HG03457 (cell line): ENCODE measurements at regions not wholly inside any gene's neighbourhood (a gene's known extent, or its start where the extent isn't known, plus 50 kb on each side); places are given as distances from the start of the nearest gene placed in this dataset.

Experiments used
- ATAC-seq: cut with Tn5 transposase; IDR thresholded peaks from one replicate; pipeline ENCODE4 v1.9.1; 2021; ENCODE audit warnings: moderate number of reproducible peaks; ENCODE audit not compliant: unreplicated experiment

DNA sequence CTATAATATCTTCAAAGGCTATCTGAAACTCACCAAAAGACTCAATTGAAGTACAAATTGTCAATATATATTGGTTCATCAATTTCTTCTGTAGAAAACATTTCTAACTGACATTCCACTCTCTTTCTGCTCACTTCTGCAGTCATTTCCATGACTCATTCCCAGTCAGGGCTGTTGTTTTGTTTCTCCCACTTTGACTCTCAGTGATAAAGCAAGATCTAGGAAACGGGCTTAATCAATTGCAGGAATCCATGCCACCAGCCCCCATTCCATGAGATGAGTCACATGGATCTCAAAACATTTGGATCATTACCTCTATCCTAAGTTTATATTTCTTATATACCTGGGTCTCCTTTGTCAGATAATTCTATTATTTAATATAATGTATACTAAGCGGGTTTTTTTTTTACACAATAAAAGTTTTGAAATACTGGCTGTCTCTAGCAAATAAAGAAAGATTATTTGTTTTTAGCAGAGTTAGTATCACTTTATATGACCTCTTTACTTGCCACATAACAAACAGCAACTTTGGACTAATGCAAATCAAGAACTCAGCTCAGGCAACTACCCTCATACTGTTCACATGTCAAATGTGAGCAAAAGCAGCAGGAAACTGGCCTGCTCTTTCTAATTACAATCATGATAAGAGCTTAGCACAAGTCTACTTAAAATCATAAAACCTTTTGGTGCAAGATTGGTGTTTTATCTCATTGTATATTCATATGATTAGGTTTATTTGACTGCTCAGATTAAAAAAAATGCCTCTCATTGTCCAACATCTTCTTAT is 251.1 kb upstream of the PIK3C3 start:
- ATAC-seq = no peak

GRCh38 chr18:41700416-41700815 is 254.6 kb upstream of the PIK3C3 start:
- no peak for ATAC-seq

- ATAC-seq = no peak
These were observed 259.6 kb upstream of the PIK3C3 start for GRCh38 chr18:41695441-41695840.

DNA sequence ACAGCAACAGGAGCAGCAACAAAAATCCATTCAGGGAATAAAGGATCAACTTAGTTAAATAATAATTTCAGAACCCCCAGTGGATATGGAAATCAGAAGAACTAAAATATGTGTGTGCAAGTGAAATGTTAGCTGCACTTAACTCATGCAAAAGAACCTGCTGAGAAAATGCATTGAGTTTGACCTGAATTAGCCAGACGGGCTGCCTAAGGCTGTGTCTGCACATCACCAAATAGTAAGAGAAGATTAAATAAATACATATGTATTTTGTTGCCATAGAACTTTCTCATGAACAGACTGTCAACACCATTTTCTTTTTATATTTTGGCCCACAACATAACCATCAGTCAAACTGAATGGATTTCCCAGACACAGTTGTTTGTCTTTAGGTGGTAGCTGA is 262.0 kb upstream of the PIK3C3 start:
- ATAC-seq = no peak

GRCh38 chr18:41690332-41691127 is 264.5 kb upstream of the PIK3C3 start:
- no peak for ATAC-seq

GRCh38 chr18:41687138-41687537 is 267.9 kb upstream of the PIK3C3 start:
- no peak for ATAC-seq

DNA sequence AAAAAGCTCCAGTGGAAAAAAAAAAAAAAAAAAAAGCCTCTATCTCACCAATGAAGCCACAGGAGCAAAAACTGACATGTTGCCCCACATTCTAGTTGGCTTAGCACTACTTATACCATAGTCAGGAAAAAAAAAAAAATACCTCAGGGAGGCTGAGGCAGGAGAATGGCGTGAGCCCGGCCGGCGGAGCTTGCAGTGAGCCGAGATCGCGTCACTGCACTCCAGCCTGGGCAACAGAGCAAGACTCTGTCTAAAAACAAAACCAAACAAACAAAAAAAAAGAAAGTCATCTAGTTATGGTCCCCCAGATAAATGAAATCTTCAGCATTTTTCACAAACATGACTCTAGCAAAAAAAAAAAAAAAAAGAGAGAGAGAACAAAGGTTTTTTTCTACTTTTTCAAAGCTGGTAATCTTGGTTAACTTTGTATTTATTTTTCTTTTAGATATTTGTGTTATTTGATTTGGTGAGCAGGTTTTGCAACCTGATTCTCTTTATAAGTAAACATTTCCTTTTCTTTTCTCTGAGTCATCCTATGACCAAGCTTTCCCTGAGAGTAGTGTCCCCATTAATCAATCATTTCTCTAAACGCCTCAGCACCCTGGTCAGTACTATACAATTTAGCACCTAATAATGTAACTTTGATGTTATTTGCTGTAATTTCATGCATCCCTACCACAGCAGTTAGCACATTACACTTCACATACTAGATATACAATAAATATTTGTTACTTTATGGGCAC is 273.7 kb upstream of the PIK3C3 start:
- no peak for ATAC-seq

GRCh38 chr18:41674506-41674905 is 280.5 kb upstream of the PIK3C3 start:
- ATAC-seq = no peak

DNA sequence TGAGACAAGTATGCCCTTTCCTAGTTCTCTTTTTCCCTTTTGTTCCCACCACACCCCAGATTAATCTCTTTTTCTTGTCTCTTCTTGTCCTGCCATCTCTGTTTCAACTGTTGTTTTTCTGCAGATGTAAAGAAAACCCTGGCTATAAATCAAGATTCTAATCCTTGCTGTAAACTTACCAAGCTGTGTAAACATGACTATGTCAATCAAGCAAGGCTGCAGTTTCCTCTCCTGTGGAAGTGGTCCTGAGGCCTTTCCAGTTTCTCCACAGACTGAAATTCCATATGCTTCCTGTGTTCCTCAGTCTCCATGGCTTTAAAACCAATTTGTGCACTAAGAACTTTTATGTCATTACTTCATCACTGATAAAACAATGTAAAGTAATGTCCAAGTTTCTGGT is 288.8 kb upstream of the PIK3C3 start:
- no peak for ATAC-seq

- ATAC-seq = no peak
These were observed 289.8 kb upstream of the PIK3C3 start for GRCh38 chr18:41665210-41665609.

- ATAC-seq = no peak
These were observed 294.4 kb upstream of the PIK3C3 start for GRCh38 chr18:41660654-41661053.

- no peak for ATAC-seq
These were observed 295.4 kb upstream of the PIK3C3 start for GRCh38 chr18:41659438-41660130.

DNA sequence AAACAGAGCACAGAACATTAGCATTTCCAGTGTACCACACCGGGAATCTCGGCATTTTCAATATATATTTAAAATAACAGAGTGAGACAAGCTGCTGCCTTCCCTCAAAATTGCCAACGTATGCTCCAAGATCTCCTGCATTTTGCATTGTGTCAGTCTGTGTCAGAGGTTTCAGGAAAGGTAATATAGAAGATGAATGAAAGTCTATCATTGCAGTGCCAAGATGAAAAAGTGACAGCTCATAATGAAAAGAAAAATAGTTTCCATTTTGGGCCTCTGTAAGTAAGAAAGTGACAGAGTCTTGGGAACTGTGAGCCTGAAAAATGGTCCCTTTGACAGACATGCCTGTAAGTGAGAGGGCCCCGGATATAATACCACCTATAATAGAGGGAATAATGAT is 297.8 kb upstream of the PIK3C3 start:
- no peak for ATAC-seq

DNA sequence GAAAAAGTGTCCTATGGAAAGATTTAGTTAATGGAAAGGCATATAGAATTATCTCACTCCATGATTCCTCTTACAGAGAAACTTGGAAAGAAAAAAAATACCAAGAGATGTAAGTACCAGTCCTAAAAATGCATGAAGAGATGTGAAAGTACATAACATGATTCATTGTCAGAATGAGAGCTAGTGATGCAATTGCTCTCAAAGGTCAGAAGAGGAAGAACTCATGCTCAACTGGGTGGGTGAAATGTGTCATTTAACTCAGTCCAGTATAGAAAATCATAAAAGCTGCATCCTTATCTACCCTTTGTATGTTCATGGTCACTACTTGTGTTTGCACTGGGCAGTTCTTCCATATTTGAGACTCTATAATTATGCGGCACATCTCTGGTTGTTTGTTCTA is 300.0 kb upstream of the PIK3C3 start:
- ATAC-seq = no peak

- no peak for ATAC-seq
These were observed 307.1 kb upstream of the PIK3C3 start for GRCh38 chr18:41647914-41648313.

- ATAC-seq = no peak
These were observed 308.0 kb upstream of the PIK3C3 start for GRCh38 chr18:41646915-41647620.

- ATAC-seq = no peak
These were observed 309.3 kb upstream of the PIK3C3 start for GRCh38 chr18:41645589-41646360.

GRCh38 chr18:41644466-41644865 is 310.6 kb upstream of the PIK3C3 start:
- ATAC-seq = no peak

- no peak for ATAC-seq
These were observed 311.6 kb upstream of the PIK3C3 start for GRCh38 chr18:41643427-41643826.

DNA sequence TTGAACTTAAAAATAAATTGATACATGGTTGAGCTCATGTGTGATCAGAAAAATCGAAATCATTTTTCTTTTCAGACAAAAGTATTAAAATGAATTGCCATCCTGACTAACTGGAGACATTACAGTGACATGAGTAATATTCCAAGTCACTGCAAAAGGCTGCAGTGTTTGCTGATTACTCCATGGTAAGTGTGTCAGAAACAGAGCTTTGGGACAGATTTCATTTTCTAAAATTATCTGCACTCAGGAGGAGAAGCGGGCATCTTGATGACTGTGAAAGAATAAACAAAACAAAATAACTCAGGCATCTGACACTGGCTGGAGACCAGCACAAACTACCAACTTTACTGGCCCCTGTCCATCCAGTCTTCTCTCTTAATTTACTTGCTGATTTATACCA is 312.3 kb upstream of the PIK3C3 start:
- ATAC-seq = no peak
